ENCODE measurements at regions not wholly inside any gene's neighbourhood (a gene's known extent, or its start where the extent isn't known, plus 50 kb on each side); places are given as distances from the start of the nearest gene placed in this dataset.
A peak's percentile ranks its signal among the peaks of the same experiment; 100 is the strongest.

GRCh38 chr20:5492937-5493336, 117.9 kb downstream of the GPCPD1 start:
- FAIRE-seq (no peak), DNase-seq (ENCODE audit: low read depth in 1 of 2, low spot score in 1 of 2) (no peak), ATAC-seq (no peak)
- no peaks in the 10 kb centered on the region for H3K4me1 ChIP-seq
- no peaks in the 10 kb centered on the region for H3K9me3 ChIP-seq
- no peak overlapping the region for H3K4me3 ChIP-seq
- no peak overlapping the region for H3K4me2 ChIP-seq
- ChIA-PET POLR2A (no interaction called here), CTCF (no interaction called here)
- WGBS (ENCODE audit: missing lambda C conversion rate): 77% methylated on average over 5 of the region's 5 CpGs
- H3K27ac ChIP-seq: no peak overlapping the region
- TF ChIP-seq EHMT2 (IDR thresholded peaks at IDR 0.05; ENCODE audit: low read depth): no peak
- peak; percentile 76 for TF ChIP-seq MAFK (IDR thresholded peaks at IDR 0.05; ENCODE audit: partially characterized antibody)
- TF ChIP-seq NFE2L2 (conservative IDR thresholded peaks at IDR 0.05; ENCODE audit: low read length): peak; percentile 66

- DNase-seq (ENCODE audit: low read depth in 1 of 2, low spot score in 1 of 2) (no peak), FAIRE-seq (no peak), ATAC-seq (no peak; a peak in 1 of 6 replicates)
- Histone ChIP-seq H3K27ac (no peak overlapping the region), H3K4me1 (no peaks in the 10 kb centered on the region), H3K9me3 (no peaks in the 10 kb centered on the region), H3K4me2 (no peak overlapping the region), H3K4me3 (no peak overlapping the region)
- 31% methylated on average over 3 of the region's 3 CpGs for WGBS (ENCODE audit: missing lambda C conversion rate)
- no peak for TF ChIP-seq MAX (IDR thresholded peaks at IDR 0.05)
- TF ChIP-seq FOXS1 (CRISPR knock-in tag; IDR thresholded peaks at IDR 0.05): no peak
- no peak for TF ChIP-seq REST (IDR thresholded peaks at IDR 0.05)
- no peak for TF ChIP-seq CTCF (IDR thresholded peaks at IDR 0.05)
- no peak for TF ChIP-seq TFCP2L1 (CRISPR knock-in tag; IDR thresholded peaks at IDR 0.05)
- no peak for TF ChIP-seq BCL3 (IDR thresholded peaks at IDR 0.05)
- no peak for TF ChIP-seq PBX3 (IDR thresholded peaks at IDR 0.05)
- CTCF ChIA-PET: interaction anchor here (0.6 to 0.8 kb wide), 2 partner anchors 16 to 104 kb away, joined by 3 read pairs; no protein-coding TSS in a partner anchor
- POLR2A ChIA-PET: interaction anchor here (0.6 kb wide), 1 partner anchor 547 kb away, joined by 3 read pairs; no protein-coding TSS in a partner anchor
Observed at GRCh38 chr20:5491455-5491854, 119.4 kb downstream of the GPCPD1 start.

GRCh38 chr20:5489601-5490000, 121.2 kb downstream of the GPCPD1 start:
- no peak for ATAC-seq
- ChIA-PET POLR2A (no interaction called here), CTCF (interaction anchor here (0.9 kb wide), 1 partner anchor 41 kb away, joined by 3 read pairs; no protein-coding TSS in a partner anchor)
- TF ChIP-seq JUN (IDR thresholded peaks at IDR 0.05) (no peak), USF2 (IDR thresholded peaks at IDR 0.05) (no peak), KDM1A (IDR thresholded peaks at IDR 0.05; ENCODE audit: low read depth) (no peak), NFE2L2 (conservative IDR thresholded peaks at IDR 0.05; ENCODE audit: low read length) (no peak), HOXB5 (CRISPR knock-in tag; IDR thresholded peaks at IDR 0.05) (no peak), MAZ (IDR thresholded peaks at IDR 0.05; ENCODE audit: borderline replicate concordance, low read depth, low read length) (no peak), PBX3 (IDR thresholded peaks at IDR 0.05) (no peak)
- no peak for DNase-seq (ENCODE audit: low read depth in 1 of 2, low spot score in 1 of 2)
- WGBS (ENCODE audit: missing lambda C conversion rate): 13% methylated on average over 1 of the region's 1 CpG
- FAIRE-seq: no peak
- H3K4me2 ChIP-seq: no peak overlapping the region
- H3K4me3 ChIP-seq: no peak overlapping the region
- no peak overlapping the region for H3K27ac ChIP-seq
- H3K9me3 ChIP-seq: no peaks in the 10 kb centered on the region
- no peaks in the 10 kb centered on the region for H3K4me1 ChIP-seq
